SK-N-SH (cell line): ENCODE measurements at regions not wholly inside any gene's neighbourhood (a gene's known extent, or its start where the extent isn't known, plus 50 kb on each side); places are given as distances from the start of the nearest gene placed in this dataset.

Experiments
- CTCF ChIP-seq: fragments of 200-600 bp; sonication (generic); IDR thresholded peaks from 2 replicates; pipeline ENCODE4 v1.6.1; 2017; ENCODE audit warnings: antibody characterized with exemption, mild to moderate bottlenecking, moderate library complexity
- EP300 ChIP-seq, 2 experiments: IDR thresholded peaks; 2 replicates each; pipeline versions ENCODE4 v1.4.0 to v1.6.1; 2012; ENCODE audit warnings: borderline replicate concordance in 1 of 2, low read depth in 1 of 2, low read length in 1 of 2
- EZH2phosphoT487 ChIP-seq: fragments of 200-600 bp; sonication (generic); IDR thresholded peaks from 2 replicates; pipeline ENCODE4 v1.6.1; 2017; ENCODE audit warnings: low read depth, mixed run types, mild to moderate bottlenecking, antibody characterized with exemption, moderate library complexity, borderline replicate concordance
- FOXM1 ChIP-seq: IDR thresholded peaks from 2 replicates; pipeline ENCODE4 v1.4.0; 2012; ENCODE audit warnings: low read depth, mild to moderate bottlenecking
- POLR2AphosphoS5 ChIP-seq: IDR thresholded peaks from 2 replicates; pipeline ENCODE4 v1.6.1; 2012; ENCODE audit warnings: low read depth, low read length
- RAD21 ChIP-seq: IDR thresholded peaks from 2 replicates; pipeline ENCODE4 v1.6.1; 2012; ENCODE audit warnings: mild to moderate bottlenecking, low read length
- SIN3A ChIP-seq: IDR thresholded peaks from 2 replicates; pipeline ENCODE4 v1.6.1; 2012; ENCODE audit warnings: low read depth, mild to moderate bottlenecking, low read length, moderate library complexity, borderline replicate concordance
- SMC3 ChIP-seq: IDR thresholded peaks from 2 replicates; pipeline ENCODE4 v1.6.1; 2012; ENCODE audit warnings: low read depth, low read length, improper control_type of control experiment
- YY1 ChIP-seq: IDR thresholded peaks from 2 replicates; pipeline ENCODE4 v1.4.0; 2012; ENCODE audit warnings: low read depth, mild to moderate bottlenecking

- TF ChIP-seq EP300 (IDR thresholded peaks at IDR 0.05; ENCODE audit: borderline replicate concordance in 1 of 2, low read depth in 1 of 2, low read length in 1 of 2) (no peak), CTCF (no peak), SMC3 (no peak), EZH2phosphoT487 (no peak), POLR2AphosphoS5 (no peak), SIN3A (no peak), FOXM1 (no peak), RAD21 (no peak), YY1 (no peak)
These were observed 616.6 kb downstream of the TBC1D22A start for GRCh38 chr22:47379037-47379436.
